Ectodermal cell (in vitro differentiated cells): ENCODE measurements at regions not wholly inside any gene's neighbourhood (a gene's known extent, or its start where the extent isn't known, plus 50 kb on each side); places are given as distances from the start of the nearest gene placed in this dataset.

Experiments
- H3K27ac ChIP-seq: 2 replicates; pipeline ENCODE4 v1.7.0; 2013; ENCODE audit warnings: mild to moderate bottlenecking, low read depth, low read length; ENCODE audit not compliant: insufficient read depth, poor library complexity, severe bottlenecking
- H3K27me3 ChIP-seq: 2 replicates; pipeline ENCODE4 v1.7.0; 2013; ENCODE audit warnings: mild to moderate bottlenecking, low read length; ENCODE audit not compliant: insufficient read depth, control insufficient read depth, poor library complexity, severe bottlenecking
- H3K36me3 ChIP-seq: one replicate; pipeline ENCODE4 v1.7.0; 2013; ENCODE audit warnings: low read length; ENCODE audit not compliant: control insufficient read depth, insufficient read depth
- H3K4me1 ChIP-seq: one replicate; pipeline ENCODE4 v1.7.0; 2013; ENCODE audit warnings: low read length; ENCODE audit not compliant: control insufficient read depth, insufficient read depth
- H3K4me3 ChIP-seq: 2 replicates; pipeline ENCODE4 v1.7.0; 2013; ENCODE audit warnings: low read depth, low read length, control low read depth; ENCODE audit not compliant: insufficient read depth
- H3K9me3 ChIP-seq: 2 replicates; pipeline ENCODE4 v1.7.0; 2013; ENCODE audit warnings: mild to moderate bottlenecking, low read length, moderate library complexity; ENCODE audit not compliant: control insufficient read depth
- WGBS, 2 experiments: methylation state at CpG; one replicate each; pipeline ENCODE4 v1.1.7; 2013; ENCODE audit warnings: missing lambda C conversion rate in 2 of 2; 5-methylcytosine and 5-hydroxymethylcytosine counted together

- H3K36me3 ChIP-seq, result no peaks in the 10 kb centered on the region
- H3K27ac ChIP-seq, result no peak overlapping the region
- no peaks in the 10 kb centered on the region for H3K4me1 ChIP-seq
- H3K9me3 ChIP-seq, result no peaks in the 10 kb centered on the region
- 87 to 100% methylated on average over 1 of the region's 2 CpGs for WGBS, 2 experiments
- no peaks in the 10 kb centered on the region for H3K27me3 ChIP-seq
- no peak overlapping the region for H3K4me3 ChIP-seq
These were observed 211.6 kb upstream of the TBL1X start for GRCh38 chrX:9253211-9253610.

- no peaks in the 10 kb centered on the region for H3K4me1 ChIP-seq
- no peak overlapping the region for H3K27ac ChIP-seq
- 92 to 95% methylated on average over 6 of the region's 6 CpGs for WGBS, 2 experiments
- no peaks in the 10 kb centered on the region for H3K9me3 ChIP-seq
- H3K36me3 ChIP-seq, result no peaks in the 10 kb centered on the region
- no peaks in the 10 kb centered on the region for H3K27me3 ChIP-seq
- H3K4me3 ChIP-seq, result no peak overlapping the region
These were observed 207.0 kb upstream of the TBL1X start for GRCh38 chrX:9257718-9258420.

DNA sequence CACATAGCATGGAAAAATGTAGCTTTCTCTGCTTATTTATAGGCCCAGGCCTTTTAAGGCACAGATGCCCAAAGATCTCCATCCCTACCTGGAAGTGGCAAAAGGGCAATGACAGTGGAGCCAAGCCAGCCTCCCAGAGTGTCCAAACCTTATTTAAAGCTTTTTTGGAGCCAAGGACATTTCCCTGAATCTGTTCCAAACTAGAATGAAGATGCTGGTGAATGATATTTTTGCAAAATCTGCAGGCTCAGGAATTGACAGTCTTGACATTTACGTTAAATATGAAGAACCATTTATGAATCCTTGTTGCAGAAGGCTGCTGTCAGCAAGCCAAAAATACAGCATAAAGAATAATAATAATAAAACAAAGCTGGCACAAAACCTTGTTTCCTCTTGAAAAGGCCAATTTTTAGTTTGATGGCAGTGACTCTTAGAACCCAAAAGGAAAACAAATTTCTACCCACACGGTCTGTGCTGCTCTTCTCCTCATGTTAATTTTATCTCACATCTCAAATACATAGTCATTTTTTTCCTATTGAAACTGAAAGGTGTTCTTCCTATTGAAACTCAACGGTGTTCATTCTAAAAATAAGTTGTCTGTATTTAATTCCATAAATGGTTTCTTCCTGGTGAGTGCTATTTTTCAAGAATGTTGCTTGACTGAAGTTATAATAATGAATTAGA is 206.3 kb upstream of the TBL1X start:
- Histone ChIP-seq H3K27ac (no peak overlapping the region), H3K27me3 (no peaks in the 10 kb centered on the region), H3K9me3 (no peaks in the 10 kb centered on the region), H3K36me3 (no peaks in the 10 kb centered on the region), H3K4me3 (no peak overlapping the region), H3K4me1 (no peaks in the 10 kb centered on the region)
- WGBS, 2 experiments, result 75 to 87% methylated on average over 1 to 2 of the region's 3 CpGs

GRCh38 chrX:9260603-9261002 is 204.3 kb upstream of the TBL1X start:
- Histone ChIP-seq H3K36me3 (no peaks in the 10 kb centered on the region), H3K27me3 (no peaks in the 10 kb centered on the region), H3K4me1 (no peaks in the 10 kb centered on the region), H3K9me3 (no peaks in the 10 kb centered on the region), H3K27ac (no peak overlapping the region), H3K4me3 (no peak overlapping the region)
- 97 to 100% methylated on average over 1 of the region's 1 CpG for WGBS, 2 experiments

- 87 to 99% methylated on average over 4 to 6 of the region's 6 CpGs for WGBS, 2 experiments
- no peaks in the 10 kb centered on the region for H3K4me1 ChIP-seq
- H3K4me3 ChIP-seq, result no peak overlapping the region
- H3K27ac ChIP-seq, result no peak overlapping the region
- H3K9me3 ChIP-seq, result no peaks in the 10 kb centered on the region
- no peaks in the 10 kb centered on the region for H3K27me3 ChIP-seq
- H3K36me3 ChIP-seq, result no peaks in the 10 kb centered on the region
These were observed 197.4 kb upstream of the TBL1X start for GRCh38 chrX:9267415-9267814.

- no peaks in the 10 kb centered on the region for H3K27me3 ChIP-seq
- H3K9me3 ChIP-seq, result no peaks in the 10 kb centered on the region
- no peak overlapping the region for H3K4me3 ChIP-seq
- WGBS, 2 experiments, result 95 to 99% methylated on average over 4 of the region's 4 CpGs
- no peak overlapping the region for H3K27ac ChIP-seq
- H3K36me3 ChIP-seq, result no peaks in the 10 kb centered on the region
- H3K4me1 ChIP-seq, result no peaks in the 10 kb centered on the region
These were observed 195.7 kb upstream of the TBL1X start for GRCh38 chrX:9269134-9269533.

DNA sequence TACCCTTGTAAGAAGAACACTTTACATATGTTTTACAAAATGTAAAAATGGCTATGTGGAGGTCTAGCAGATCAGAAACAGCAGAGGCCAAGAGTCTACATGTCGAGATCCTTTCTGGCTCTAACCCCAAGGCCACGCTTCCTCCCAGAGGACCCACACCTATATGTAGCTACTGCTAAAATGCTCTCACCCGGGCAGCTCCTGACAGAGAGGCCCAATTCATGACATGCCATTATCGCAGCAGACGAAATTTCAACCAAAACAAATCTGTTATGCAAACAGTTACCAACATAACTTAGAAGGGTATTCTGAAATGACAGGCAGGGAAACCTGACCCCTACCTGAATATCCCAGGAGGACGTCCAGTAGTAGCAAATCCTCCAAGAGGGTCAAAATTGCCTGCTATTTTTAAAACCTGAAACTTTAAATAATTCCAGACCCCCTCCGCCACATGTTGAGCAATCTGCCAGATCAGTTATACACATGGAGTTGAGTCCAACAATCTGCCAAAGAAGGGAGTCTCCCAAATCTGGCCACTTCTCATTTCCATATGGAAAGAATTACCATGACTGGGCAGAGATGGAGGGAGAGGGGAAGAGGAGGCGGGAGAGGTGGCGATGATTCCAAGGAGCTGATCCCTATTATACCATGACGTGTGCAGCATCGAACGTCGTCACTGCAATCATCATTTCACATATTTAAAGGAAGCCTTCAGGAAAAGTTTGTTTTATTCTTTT is 192.9 kb upstream of the TBL1X start:
- WGBS, 2 experiments, result 87 to 88% methylated on average over 5 to 10 of the region's 13 CpGs
- no peaks in the 10 kb centered on the region for H3K9me3 ChIP-seq
- no peak overlapping the region for H3K4me3 ChIP-seq
- no peaks in the 10 kb centered on the region for H3K27me3 ChIP-seq
- no peaks in the 10 kb centered on the region for H3K36me3 ChIP-seq
- no peaks in the 10 kb centered on the region for H3K4me1 ChIP-seq
- no peak overlapping the region for H3K27ac ChIP-seq

GRCh38 chrX:9273744-9274143 is 191.1 kb upstream of the TBL1X start:
- Histone ChIP-seq H3K36me3 (no peaks in the 10 kb centered on the region), H3K4me3 (no peak overlapping the region), H3K9me3 (no peaks in the 10 kb centered on the region), H3K27ac (no peak overlapping the region), H3K27me3 (no peaks in the 10 kb centered on the region), H3K4me1 (no peaks in the 10 kb centered on the region)
- 92 to 98% methylated on average over 1 of the region's 1 CpG for WGBS, 2 experiments

- Histone ChIP-seq H3K4me1 (no peaks in the 10 kb centered on the region), H3K27ac (no peak overlapping the region), H3K9me3 (no peaks in the 10 kb centered on the region), H3K36me3 (no peaks in the 10 kb centered on the region), H3K4me3 (no peak overlapping the region), H3K27me3 (no peaks in the 10 kb centered on the region)
- 83 to 88% methylated on average over 5 to 7 of the region's 7 CpGs for WGBS, 2 experiments
These were observed 186.2 kb upstream of the TBL1X start for GRCh38 chrX:9278475-9279233.

GRCh38 chrX:9279234-9279544 is 185.7 kb upstream of the TBL1X start:
- H3K4me3 ChIP-seq, result no peak overlapping the region

More at GRCh38 chrX:9279234-9279544, 185.7 kb upstream of the TBL1X start:
- Histone ChIP-seq H3K36me3 (no peaks in the 10 kb centered on the region), H3K27me3 (no peaks in the 10 kb centered on the region), H3K27ac (no peak overlapping the region), H3K4me1 (no peaks in the 10 kb centered on the region), H3K9me3 (no peaks in the 10 kb centered on the region)
- WGBS, 2 experiments, result 94% methylated on average over 3 of the region's 3 CpGs
